ENCODE measurements at regions not wholly inside any gene's neighbourhood (a gene's known extent, or its start where the extent isn't known, plus 50 kb on each side); places are given as distances from the start of the nearest gene placed in this dataset.

DNA sequence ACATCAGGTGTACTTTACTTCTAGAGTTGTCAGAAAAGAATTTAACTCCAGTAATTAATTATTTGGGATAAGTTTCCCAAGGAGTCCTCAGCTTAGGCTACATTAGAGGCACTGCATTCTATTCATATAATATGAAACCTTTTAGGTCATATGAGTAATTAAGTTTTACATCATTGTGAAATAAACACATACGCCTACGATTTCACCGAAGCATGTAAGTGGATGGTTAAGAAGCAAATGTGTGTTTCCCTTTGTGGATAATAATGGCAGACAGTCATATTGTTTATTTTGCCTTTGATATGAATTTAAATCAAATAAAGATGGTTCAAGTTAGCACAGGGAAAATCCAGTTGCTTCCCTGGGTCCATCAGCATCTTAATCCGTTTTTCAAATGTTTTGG lies 535.9 kb upstream of the ATP11B start:
- no peak for TF ChIP-seq POLR2A (IDR thresholded peaks at IDR 0.05; ENCODE audit: low read depth, low read length)
- no peak for TF ChIP-seq POLR2AphosphoS5 (IDR thresholded peaks at IDR 0.05; ENCODE audit: low read depth, low read length)

Data from GM12892 (cell line).